ENCODE measurements at regions not wholly inside any gene's neighbourhood (a gene's known extent, or its start where the extent isn't known, plus 50 kb on each side); places are given as distances from the start of the nearest gene placed in this dataset.

DNA sequence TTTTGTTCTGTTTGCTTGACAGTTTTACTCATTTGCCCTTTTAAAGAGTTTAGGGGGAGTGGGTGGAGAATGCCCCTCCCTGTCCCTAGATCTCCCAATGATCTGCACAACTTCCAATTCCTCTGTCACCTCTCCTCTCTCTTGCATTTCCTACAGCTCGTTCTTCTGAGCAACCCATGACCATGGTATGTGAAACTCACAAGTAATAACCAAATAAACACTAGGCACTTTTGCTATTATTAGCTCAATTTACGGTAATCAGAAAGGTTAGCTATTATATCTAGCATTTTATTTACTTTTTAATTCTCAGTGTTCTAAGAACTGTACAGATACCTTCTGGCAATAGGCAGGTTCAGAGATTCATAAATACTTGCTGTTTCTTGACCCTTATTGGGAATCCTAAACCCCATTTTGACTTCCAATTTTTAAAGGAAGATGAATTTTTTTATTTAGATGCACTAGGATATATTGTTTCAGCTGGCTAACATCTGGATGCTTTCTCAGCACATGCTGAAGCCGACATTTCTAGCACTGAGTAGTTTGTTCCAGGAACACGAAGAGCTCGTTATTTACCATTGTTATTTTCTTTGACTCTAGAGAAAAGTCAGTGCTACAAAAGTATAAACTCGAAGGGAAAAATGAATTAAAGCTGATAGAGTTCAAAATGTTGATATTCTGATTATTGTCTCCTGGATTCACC, 194.7 kb upstream of the TLL1 start:
- Histone ChIP-seq H3K23ac (ENCODE audit: insufficient read length, low read depth, low read length) (no peak overlapping the region), H3K9me3 (ENCODE audit: control insufficient read depth, low read depth, low read length) (no peaks in the 10 kb centered on the region), H2AFZ (ENCODE audit: low read length) (no peak overlapping the region), H2BK12ac (ENCODE audit: insufficient read length, low read depth, low read length) (no peak overlapping the region), H3K18ac (ENCODE audit: insufficient read length, low read depth, low read length) (no peak overlapping the region), H3T11ph (ENCODE audit: low read length) (no peak overlapping the region), H3K4me2 (ENCODE audit: insufficient read depth, insufficient read length, low read length) (no peak overlapping the region), H3K27ac (ENCODE audit: insufficient read length, low read depth, low read length) (no peak overlapping the region), H3K79me1 (ENCODE audit: insufficient read depth, low read depth, low read length, poor library complexity, severe bottlenecking) (no peaks in the 10 kb centered on the region), H3K14ac (ENCODE audit: insufficient read depth, low read length) (no peak overlapping the region), H2AK5ac (ENCODE audit: insufficient read length, low read length) (no peak overlapping the region), H4K8ac (replicated peaks; ENCODE audit: insufficient read length, low read depth, low read length) (no peak overlapping the region), H2BK20ac (ENCODE audit: low read depth, low read length, poor library complexity, severe bottlenecking) (no peak overlapping the region), H3K56ac (ENCODE audit: insufficient read length, low read depth, low read length) (no peak overlapping the region), H3K9ac (ENCODE audit: extremely low read depth, insufficient read length, low read length) (no peak overlapping the region), H4K20me1 (ENCODE audit: control insufficient read depth, insufficient read depth, insufficient read length) (no peaks in the 10 kb centered on the region), H2BK5ac (ENCODE audit: insufficient read length, low read length) (no peak overlapping the region), H3K4ac (ENCODE audit: low read depth, low read length) (no peak overlapping the region), H3K23me2 (ENCODE audit: insufficient read length, low read depth, low read length, poor library complexity, severe bottlenecking) (no peaks in the 10 kb centered on the region), H2BK120ac (ENCODE audit: low read depth, low read length, poor library complexity, severe bottlenecking) (no peak overlapping the region), H2BK15ac (ENCODE audit: low read depth, low read length) (no peak overlapping the region), H3K27me3 (ENCODE audit: insufficient read depth, low read length) (no peaks in the 10 kb centered on the region), H4K91ac (ENCODE audit: insufficient read length, low read depth, low read length) (no peak overlapping the region), H3K4me1 (ENCODE audit: insufficient read depth, low read length) (no peaks in the 10 kb centered on the region), H3K79me2 (ENCODE audit: insufficient read depth, low read length) (no peaks in the 10 kb centered on the region), H4K5ac (ENCODE audit: insufficient read length, low read depth, low read length) (no peak overlapping the region)
- TF ChIP-seq, protein P1, sequence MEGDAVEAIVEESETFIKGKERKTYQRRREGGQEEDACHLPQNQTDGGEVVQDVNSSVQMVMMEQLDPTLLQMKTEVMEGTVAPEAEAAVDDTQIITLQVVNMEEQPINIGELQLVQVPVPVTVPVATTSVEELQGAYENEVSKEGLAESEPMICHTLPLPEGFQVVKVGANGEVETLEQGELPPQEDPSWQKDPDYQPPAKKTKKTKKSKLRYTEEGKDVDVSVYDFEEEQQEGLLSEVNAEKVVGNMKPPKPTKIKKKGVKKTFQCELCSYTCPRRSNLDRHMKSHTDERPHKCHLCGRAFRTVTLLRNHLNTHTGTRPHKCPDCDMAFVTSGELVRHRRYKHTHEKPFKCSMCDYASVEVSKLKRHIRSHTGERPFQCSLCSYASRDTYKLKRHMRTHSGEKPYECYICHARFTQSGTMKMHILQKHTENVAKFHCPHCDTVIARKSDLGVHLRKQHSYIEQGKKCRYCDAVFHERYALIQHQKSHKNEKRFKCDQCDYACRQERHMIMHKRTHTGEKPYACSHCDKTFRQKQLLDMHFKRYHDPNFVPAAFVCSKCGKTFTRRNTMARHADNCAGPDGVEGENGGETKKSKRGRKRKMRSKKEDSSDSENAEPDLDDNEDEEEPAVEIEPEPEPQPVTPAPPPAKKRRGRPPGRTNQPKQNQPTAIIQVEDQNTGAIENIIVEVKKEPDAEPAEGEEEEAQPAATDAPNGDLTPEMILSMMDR (conservative IDR thresholded peaks at IDR 0.05), result no peak
- Mint-ChIP-seq H3K9me3 (no peaks in the 10 kb centered on the region), H3K27ac (no peak overlapping the region), H3K36me3 (ENCODE audit: insufficient read depth in 1 of 3, low read depth in 3 of 3) (no peaks in the 10 kb centered on the region), H3K4me3 (no peak overlapping the region), H3K4me1 (no peaks in the 10 kb centered on the region), H3K27me3 (ENCODE audit: low read depth) (no peaks in the 10 kb centered on the region)
- no peak for DNase-seq
- WGBS (ENCODE audit: extremely low coverage, insufficient read length, low lambda C conversion rate), result no CpG with 5 or more reads among the region's 6 CpGs

Measured in H9 (cell line).